Upper lobe of left lung (tissue), 4 donors: ENCODE measurements at regions not wholly inside any gene's neighbourhood (a gene's known extent, or its start where the extent isn't known, plus 50 kb on each side); places are given as distances from the start of the nearest gene placed in this dataset.

Experiments
- CTCF ChIP-seq, 6 experiments: fragments of 450-650 bp in 4 of 6; fragments of 200-600 bp in 2 of 6; sonication (generic) in 2 of 6; IDR thresholded peaks; one replicate each; pipeline ENCODE4 v1.5.1; 2016 to 2019; ENCODE audit warnings: antibody characterized with exemption in 6 of 6
- EP300 ChIP-seq, 4 donors: sonication (generic); formaldehyde crosslinking; IDR thresholded peaks; one replicate each; pipeline ENCODE4 v1.5.1; 2017; ENCODE audit warnings: antibody characterized with exemption in 4 of 4, control low read depth in 2 of 4
- POLR2A ChIP-seq, 4 donors: fragments of 450-650 bp; IDR thresholded peaks; one replicate each; pipeline ENCODE4 v1.5.1; 2016 to 2017; ENCODE audit warnings: antibody characterized with exemption in 4 of 4, mild to moderate bottlenecking in 2 of 4
- POLR2AphosphoS5 ChIP-seq, 2 donors: sonication (generic); formaldehyde crosslinking; IDR thresholded peaks; one replicate each; pipeline ENCODE4 v1.5.1; 2017; ENCODE audit warnings: antibody characterized with exemption in 2 of 2

GRCh38 chr2:198880986-198881385 is 576.8 kb downstream of the SATB2 start:
- no peak for TF ChIP-seq POLR2AphosphoS5 (IDR thresholded peaks at IDR 0.05)
- TF ChIP-seq CTCF (IDR thresholded peaks at IDR 0.05): no peak
- no peak for TF ChIP-seq POLR2A (IDR thresholded peaks at IDR 0.05)
- no peak for TF ChIP-seq EP300 (IDR thresholded peaks at IDR 0.05)
